GM19025 (cell line): ENCODE measurements at regions not wholly inside any gene's neighbourhood (a gene's known extent, or its start where the extent isn't known, plus 50 kb on each side); places are given as distances from the start of the nearest gene placed in this dataset.

ENCODE experiments used
- ATAC-seq: cut with Tn5 transposase; IDR thresholded peaks from one replicate; pipeline ENCODE4 v1.9.1; 2021; ENCODE audit warnings: mild to moderate bottlenecking, low read depth, moderate library complexity; ENCODE audit not compliant: unreplicated experiment

DNA sequence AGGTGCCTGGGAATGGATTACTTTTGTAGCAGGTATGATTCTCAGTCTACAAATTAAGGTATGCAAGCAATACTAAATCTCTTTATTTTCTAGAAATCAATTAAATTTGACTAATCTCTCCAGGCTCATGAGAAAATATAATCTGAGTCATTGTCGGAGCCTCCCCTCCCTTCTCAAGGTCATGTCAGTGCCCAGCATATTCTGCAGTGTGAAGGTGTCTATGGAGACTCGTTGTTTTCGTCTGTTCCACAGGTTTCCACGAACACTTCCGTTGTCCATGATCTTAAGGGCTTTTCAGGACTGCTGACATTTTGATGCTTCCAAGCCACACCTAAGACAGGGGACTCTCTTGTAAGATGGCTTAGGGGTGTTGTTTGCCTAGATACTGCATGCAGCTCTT lies 56.6 kb upstream of the SCOC start:
- ATAC-seq = no peak

- no peak for ATAC-seq
These were observed 57.5 kb upstream of the SCOC start for GRCh38 chr4:140315970-140316369.

GRCh38 chr4:140315438-140315837 lies 58.0 kb upstream of the SCOC start:
- no peak for ATAC-seq

DNA sequence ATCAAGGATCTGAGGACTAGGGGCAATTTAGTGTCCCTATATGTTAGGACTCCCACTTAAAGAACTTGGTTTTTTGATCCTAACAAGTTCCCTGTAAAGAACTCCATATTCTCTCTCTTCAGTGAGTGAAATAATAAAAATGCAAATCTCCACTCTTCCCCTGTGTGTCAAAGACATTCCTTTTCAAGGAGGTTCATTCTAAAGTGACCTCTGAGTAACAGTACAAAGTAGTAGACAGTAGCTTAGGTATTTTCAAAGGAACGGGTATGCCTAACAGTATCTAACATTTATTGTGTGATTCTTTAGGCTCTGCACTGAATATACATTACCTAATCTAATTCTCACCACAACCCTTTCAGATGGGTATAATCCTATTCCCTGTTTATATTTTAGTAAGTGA lies 58.4 kb upstream of the SCOC start:
- ATAC-seq = no peak

- no peak for ATAC-seq
These were observed 61.3 kb upstream of the SCOC start for GRCh38 chr4:140312100-140312499.

GRCh38 chr4:140311257-140311835 lies 62.1 kb upstream of the SCOC start:
- ATAC-seq = no peak

DNA sequence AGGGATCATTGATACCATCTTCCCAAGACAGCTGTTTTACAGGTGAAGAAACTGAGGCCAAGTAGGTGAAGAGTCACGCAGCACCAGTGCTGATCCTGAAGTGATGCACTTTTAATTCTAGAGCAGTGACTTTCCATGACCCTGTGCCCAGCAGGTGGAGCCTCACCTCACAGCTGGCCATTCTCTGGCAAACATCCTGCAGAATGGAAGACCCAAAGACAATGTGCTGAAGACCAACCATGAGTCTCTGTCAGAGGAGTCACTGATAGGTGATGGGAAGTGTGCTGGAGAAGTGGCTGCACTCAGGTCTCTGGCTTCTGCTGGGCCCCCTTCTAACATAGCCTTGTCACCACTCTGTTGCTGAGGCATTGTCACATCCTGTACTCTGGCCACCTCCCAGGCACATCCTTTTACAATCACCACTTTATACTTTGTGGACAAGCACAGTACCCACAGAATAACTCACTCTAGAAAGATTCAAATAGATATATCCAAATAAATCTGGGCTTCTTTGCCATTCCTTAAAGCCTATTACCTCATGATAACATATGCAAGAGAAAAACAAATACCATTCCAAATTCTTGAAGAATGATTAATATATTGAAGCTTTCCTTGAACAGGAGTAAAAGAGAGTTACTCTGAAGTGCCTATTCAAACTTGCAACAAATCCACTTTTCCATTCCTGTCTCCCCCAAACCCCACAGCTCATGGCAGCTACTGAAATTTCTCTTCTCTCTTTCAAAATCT lies 64.1 kb upstream of the SCOC start:
- ATAC-seq = peak; percentile 13

- ATAC-seq = peak; percentile 54
These were observed 64.9 kb upstream of the SCOC start for GRCh38 chr4:140308366-140309123.

GRCh38 chr4:140305053-140305452 lies 68.4 kb upstream of the SCOC start:
- ATAC-seq = no peak

DNA sequence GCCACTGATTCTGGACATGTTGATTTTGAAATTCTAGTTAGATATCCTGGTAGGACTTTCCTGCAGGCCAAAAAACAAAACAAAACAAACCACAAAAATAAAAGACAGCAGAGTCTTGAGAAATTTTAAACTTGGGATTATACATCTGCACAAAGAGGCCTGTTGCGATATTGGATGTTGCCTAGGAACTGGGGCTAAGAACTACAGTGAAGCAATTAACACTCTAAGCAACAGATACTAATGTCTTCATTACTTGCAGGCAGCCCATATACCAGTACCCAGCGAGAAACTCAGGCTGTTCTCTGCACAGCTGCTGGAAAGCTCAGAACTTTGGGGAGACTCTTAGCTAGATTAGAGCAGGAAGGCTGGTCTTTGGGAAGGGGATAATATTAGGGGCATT lies 69.1 kb upstream of the SCOC start:
- no peak for ATAC-seq

DNA sequence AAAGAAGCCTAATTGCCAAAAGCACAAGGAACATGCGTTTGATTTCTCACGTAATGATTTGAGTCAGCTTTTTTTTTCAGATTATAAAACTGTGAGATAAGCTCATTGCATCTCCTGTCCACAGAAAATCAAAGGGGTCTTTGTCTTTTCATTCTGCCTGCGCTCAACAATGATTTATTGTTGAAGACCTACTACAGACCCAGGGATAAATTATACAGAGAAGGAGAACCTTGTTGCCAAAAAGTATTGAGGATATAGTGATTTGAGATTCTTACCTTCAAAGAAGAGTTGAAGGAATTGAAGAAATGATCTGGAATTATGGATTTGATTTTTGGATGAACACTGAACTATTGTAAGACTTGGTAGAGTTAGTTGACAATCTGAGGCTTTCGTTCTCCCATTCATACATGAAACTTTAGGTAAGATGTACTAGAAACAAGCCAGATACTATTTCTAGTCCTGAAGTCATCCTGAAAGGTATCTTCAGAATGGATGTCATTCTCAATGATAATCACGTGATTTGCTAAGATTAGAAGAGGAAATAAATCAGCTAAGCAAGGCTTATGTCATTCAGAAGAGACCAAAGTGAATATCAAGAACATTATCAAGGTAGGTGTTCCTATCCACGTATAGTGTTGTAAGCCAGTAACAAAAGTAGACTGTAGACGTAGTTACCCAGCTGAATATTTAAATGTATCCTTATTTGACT lies 71.1 kb upstream of the SCOC start:
- no peak for ATAC-seq

DNA sequence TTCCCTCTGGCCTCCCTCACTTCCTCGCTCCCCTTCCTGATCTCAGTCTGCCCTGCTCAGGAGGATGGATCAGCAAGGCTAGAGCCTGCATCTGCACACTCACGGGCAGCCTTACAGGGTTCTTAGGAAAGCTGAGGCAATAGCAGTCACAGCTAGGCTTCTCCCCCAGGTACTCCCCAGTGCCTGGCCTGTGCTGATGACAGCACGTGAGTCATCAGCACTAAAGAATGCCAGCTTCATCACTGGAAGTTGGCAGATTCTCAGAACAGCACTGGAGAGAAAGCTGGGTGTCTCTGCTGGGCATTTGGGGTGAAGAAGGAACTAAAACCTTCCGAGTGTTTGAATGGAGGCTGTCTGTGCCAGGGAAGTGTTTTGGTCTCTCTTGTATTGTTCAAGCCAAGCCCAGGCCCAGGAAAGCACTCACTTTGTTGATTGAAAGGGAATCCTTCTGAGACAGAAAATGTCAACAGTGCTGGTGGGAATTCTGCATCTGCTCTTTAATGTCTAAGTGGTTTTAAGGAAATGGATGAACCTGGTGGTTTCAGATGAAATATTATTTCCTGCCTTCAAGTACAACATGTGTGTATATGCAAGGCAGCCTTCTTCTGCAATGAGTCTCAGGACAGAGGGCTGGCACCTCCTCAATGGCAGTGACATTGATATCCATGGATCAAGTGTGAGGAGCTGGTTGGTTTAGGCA lies 73.0 kb upstream of the SCOC start:
- ATAC-seq = no peak

GRCh38 chr4:140298001-140298400 lies 75.4 kb upstream of the SCOC start:
- no peak for ATAC-seq

- ATAC-seq = no peak
These were observed 76.2 kb upstream of the SCOC start for GRCh38 chr4:140297221-140297570.

GRCh38 chr4:140296335-140297220 lies 76.9 kb upstream of the SCOC start:
- no peak for ATAC-seq

- no peak for ATAC-seq
These were observed 79.5 kb upstream of the SCOC start for GRCh38 chr4:140293979-140294378.

- no peak for ATAC-seq
These were observed 82.2 kb upstream of the SCOC start for GRCh38 chr4:140291259-140291658.

GRCh38 chr4:140289486-140289885 lies 84.0 kb upstream of the SCOC start:
- ATAC-seq = no peak

- no peak for ATAC-seq
These were observed 87.0 kb upstream of the SCOC start for GRCh38 chr4:140286456-140286855.

GRCh38 chr4:140284456-140284855 lies 89.0 kb upstream of the SCOC start:
- ATAC-seq = no peak
